SK-N-MC (cell line): ENCODE measurements at regions not wholly inside any gene's neighbourhood (a gene's known extent, or its start where the extent isn't known, plus 50 kb on each side); places are given as distances from the start of the nearest gene placed in this dataset.

ENCODE experiments used
- DNase-seq: peaks from one replicate; pipeline ENCODE4 v3.0.0-alpha.2; 2011; ENCODE audit warnings: low read depth, low spot score
- H3K27ac ChIP-seq: fragments of 200-600 bp; sonication (generic); 2 replicates; pipeline ENCODE4 v1.5.1; 2016; ENCODE audit warnings: mixed run types
- H3K36me3 ChIP-seq: fragments of 200-600 bp; sonication (generic); 2 replicates; pipeline ENCODE4 v1.6.1; 2017; ENCODE audit warnings: antibody characterized with exemption, low read length, mixed read lengths; ENCODE audit not compliant: insufficient read depth
- H3K4me3 ChIP-seq: fragments of 200-600 bp; sonication (generic); 2 replicates; pipeline ENCODE4 v1.5.1; 2016
- H3K9ac ChIP-seq: fragments of 200-600 bp; sonication (generic); 2 replicates; pipeline ENCODE4 v1.8.0; 2017; ENCODE audit warnings: mixed run types, mixed read lengths; ENCODE audit not compliant: insufficient read length
- H3K9me3 ChIP-seq: fragments of 200-600 bp; sonication (generic); 2 replicates; pipeline ENCODE4 v1.6.1; 2017; ENCODE audit warnings: low read depth, mild to moderate bottlenecking, antibody characterized with exemption, low read length, moderate library complexity, mixed read lengths
- EZH2 ChIP-seq: fragments of 200-600 bp; sonication (generic); IDR thresholded peaks from one replicate; pipeline ENCODE4 v1.6.1; 2017; ENCODE audit warnings: antibody characterized with exemption
- FOXP2 ChIP-seq: optimal IDR thresholded peaks from 2 replicates; pipeline ENCODE3; 2011; ENCODE audit warnings: mild to moderate bottlenecking, moderate library complexity; ENCODE audit not compliant: insufficient read depth; ENCODE audit errors: extremely low read length, control extremely low read depth
- POLR2AphosphoS5 ChIP-seq: IDR thresholded peaks from 2 replicates; pipeline ENCODE4 v1.6.1; 2012; ENCODE audit warnings: mild to moderate bottlenecking, low read depth, low read length, borderline replicate concordance

- Histone ChIP-seq H3K9me3 (no peaks in the 10 kb centered on the region), H3K9ac (no peak overlapping the region), H3K4me3 (no peak overlapping the region), H3K36me3 (no peaks in the 10 kb centered on the region), H3K27ac (no peak overlapping the region)
- TF ChIP-seq FOXP2 (no peak), POLR2AphosphoS5 (no peak), EZH2 (no peak)
- DNase-seq, result no peak
These were observed 505.9 kb downstream of the SLC16A7 start for GRCh38 chr12:60101715-60102114.

GRCh38 chr12:60106214-60106613 is 510.4 kb downstream of the SLC16A7 start:
- H3K9me3 ChIP-seq, result no peaks in the 10 kb centered on the region

GRCh38 chr12:60107992-60108391 is 512.2 kb downstream of the SLC16A7 start:
- H3K36me3 ChIP-seq, result no peaks in the 10 kb centered on the region
- no peak for DNase-seq
- TF ChIP-seq FOXP2 (no peak), EZH2 (no peak), POLR2AphosphoS5 (no peak)
- no peaks in the 10 kb centered on the region for H3K9me3 ChIP-seq
- no peak overlapping the region for H3K9ac ChIP-seq
- H3K4me3 ChIP-seq, result no peak overlapping the region
- H3K27ac ChIP-seq, result no peak overlapping the region

More at GRCh38 chr12:60106214-60106613, 510.4 kb downstream of the SLC16A7 start:
- DNase-seq, result no peak
- Histone ChIP-seq H3K27ac (no peak overlapping the region), H3K4me3 (no peak overlapping the region), H3K36me3 (no peaks in the 10 kb centered on the region), H3K9ac (no peak overlapping the region)
- no peak for TF ChIP-seq POLR2AphosphoS5
- TF ChIP-seq EZH2, result no peak
- TF ChIP-seq FOXP2, result no peak

- H3K9me3 ChIP-seq, result no peaks in the 10 kb centered on the region
- H3K9ac ChIP-seq, result no peak overlapping the region
- no peak for DNase-seq
- no peak for TF ChIP-seq POLR2AphosphoS5
- TF ChIP-seq FOXP2, result no peak
- TF ChIP-seq EZH2, result no peak
- no peak overlapping the region for H3K4me3 ChIP-seq
- H3K36me3 ChIP-seq, result no peaks in the 10 kb centered on the region
- H3K27ac ChIP-seq, result no peak overlapping the region
These were observed 516.2 kb downstream of the SLC16A7 start for GRCh38 chr12:60112063-60112462.

GRCh38 chr12:60112763-60113162 is 516.9 kb downstream of the SLC16A7 start:
- Histone ChIP-seq H3K27ac (no peak overlapping the region), H3K9ac (no peak overlapping the region), H3K36me3 (no peaks in the 10 kb centered on the region), H3K9me3 (no peaks in the 10 kb centered on the region), H3K4me3 (no peak overlapping the region)
- no peak for TF ChIP-seq FOXP2
- TF ChIP-seq EZH2, result no peak
- TF ChIP-seq POLR2AphosphoS5, result no peak
- DNase-seq, result no peak

- no peak for DNase-seq
- Histone ChIP-seq H3K36me3 (no peaks in the 10 kb centered on the region), H3K4me3 (no peak overlapping the region), H3K9ac (no peak overlapping the region), H3K9me3 (no peaks in the 10 kb centered on the region), H3K27ac (no peak overlapping the region)
- TF ChIP-seq FOXP2 (no peak), EZH2 (no peak), POLR2AphosphoS5 (no peak)
These were observed 518.3 kb downstream of the SLC16A7 start for GRCh38 chr12:60114169-60114568.

GRCh38 chr12:60119327-60119726 is 523.5 kb downstream of the SLC16A7 start:
- no peak for DNase-seq
- Histone ChIP-seq H3K36me3 (no peaks in the 10 kb centered on the region), H3K27ac (no peak overlapping the region), H3K4me3 (no peak overlapping the region), H3K9me3 (no peaks in the 10 kb centered on the region), H3K9ac (no peak overlapping the region)
- TF ChIP-seq FOXP2, result no peak
- no peak for TF ChIP-seq EZH2
- TF ChIP-seq POLR2AphosphoS5, result no peak

GRCh38 chr12:60120199-60120598 is 524.4 kb downstream of the SLC16A7 start:
- TF ChIP-seq EZH2 (no peak), POLR2AphosphoS5 (no peak)

GRCh38 chr12:60123557-60123956 is 527.7 kb downstream of the SLC16A7 start:
- Histone ChIP-seq H3K9me3 (no peaks in the 10 kb centered on the region), H3K9ac (no peak overlapping the region), H3K27ac (no peak overlapping the region), H3K36me3 (no peaks in the 10 kb centered on the region), H3K4me3 (no peak overlapping the region)
- no peak for DNase-seq
- no peak for TF ChIP-seq EZH2
- no peak for TF ChIP-seq POLR2AphosphoS5
- no peak for TF ChIP-seq FOXP2

More at GRCh38 chr12:60120199-60120598, 524.4 kb downstream of the SLC16A7 start:
- DNase-seq, result no peak
- Histone ChIP-seq H3K9me3 (no peaks in the 10 kb centered on the region), H3K36me3 (no peaks in the 10 kb centered on the region), H3K9ac (no peak overlapping the region), H3K4me3 (no peak overlapping the region), H3K27ac (no peak overlapping the region)
